Ovary (tissue), 7 donors: ENCODE measurements at regions not wholly inside any gene's neighbourhood (a gene's known extent, or its start where the extent isn't known, plus 50 kb on each side); places are given as distances from the start of the nearest gene placed in this dataset.

Source experiments
- DNase-seq, 5 donors: peaks; one replicate each; pipeline ENCODE4 v3.0.0-alpha.2; 2019 to 2020
- H3K27ac ChIP-seq, 2 donors: fragments of 200-600 bp; one replicate each; pipeline versions ENCODE4 v1.5.1 to v1.8.0; 2019 to 2022
- H3K27me3 ChIP-seq: fragments of 200-600 bp; one replicate; pipeline ENCODE4 v1.8.0; 2022
- H3K36me3 ChIP-seq: fragments of 200-600 bp; sonication (generic); one replicate; pipeline ENCODE4 v1.5.1; 2019
- H3K4me1 ChIP-seq: one replicate; pipeline ENCODE4 v1.8.1; 2013; ENCODE audit warnings: mild to moderate bottlenecking, moderate library complexity; ENCODE audit not compliant: insufficient read depth
- H3K4me3 ChIP-seq: fragments of 200-600 bp; sonication (generic); one replicate; pipeline ENCODE4 v1.5.1; 2017
- H3K9me3 ChIP-seq, 2 donors: fragments of 200-600 bp in 1 of 2; sonication (generic) in 1 of 2; one replicate each; pipeline versions ENCODE4 v1.5.1 to v1.8.1; 2013 to 2019; ENCODE audit warnings: mild to moderate bottlenecking in 1 of 2, moderate library complexity in 1 of 2
- EP300 ChIP-seq: sonication (generic); formaldehyde crosslinking; IDR thresholded peaks from one replicate; pipeline ENCODE4 v1.6.1; 2017; ENCODE audit warnings: antibody characterized with exemption
- POLR2A ChIP-seq: fragments of 450-650 bp; IDR thresholded peaks from one replicate; pipeline ENCODE4 v1.6.1; 2017; ENCODE audit warnings: antibody characterized with exemption, mild to moderate bottlenecking, moderate library complexity
- WGBS, 3 donors: extraction: QIAGEN DNeasy Blood & Tissue Kit in 1 of 3; methylation state at CpG; one replicate each; pipeline versions ENCODE4 v1.1.5 to v1.1.7; 2013 to 2017; 5-methylcytosine and 5-hydroxymethylcytosine counted together
- intact Hi-C, 4 donors: fragments of 100-400 bp; cut with DNase I; formaldehyde crosslinking; loops; one replicate each; pipeline versions ENCODE4 v1.11.0 to v1.15.1; 2022 to 2023
- TF ChIP-seq, protein P1 (sequence below), 3 donors: fragments of 450-650 bp in 2 of 3; fragments of 200-600 bp in 1 of 3; IDR thresholded peaks; one replicate each; pipeline versions ENCODE4 v1.5.1 to v1.8.0; 2016 to 2022; ENCODE audit warnings: antibody characterized with exemption in 3 of 3, mild to moderate bottlenecking in 1 of 3
- donor health status: DM: no; HTN: no; CAD: no; lungs with moderate emphysema.
- donor health status: DM: no; HTN: no; CAD: no.
- donor health status: Bipolar disorder and iron deficiency.
- donor health status: DM: no; HTN: no; CAD: no.
- donor health status: DM: yes; HTN: yes; CAD: no.

DNA sequence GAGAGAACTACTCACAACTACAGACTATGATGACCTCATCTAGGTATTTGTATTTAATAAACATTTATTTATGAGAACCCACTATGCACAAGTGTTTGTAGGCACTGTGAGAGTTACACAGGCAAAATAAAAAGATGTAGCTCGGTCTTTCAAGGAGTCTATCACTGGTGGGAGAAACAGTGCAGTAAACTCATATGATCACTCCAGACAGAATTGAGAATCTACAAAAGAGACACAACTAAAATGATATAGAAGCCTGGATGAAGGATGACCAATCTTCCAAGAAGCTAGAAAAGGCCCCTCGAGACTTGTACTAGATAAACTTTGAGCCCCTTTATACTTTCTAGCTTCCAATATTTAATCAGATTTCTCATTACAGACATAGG, 70.2 kb upstream of the ZBTB20 start:
- TF ChIP-seq EP300 (no peak), POLR2A (no peak)
- TF ChIP-seq, protein P1, sequence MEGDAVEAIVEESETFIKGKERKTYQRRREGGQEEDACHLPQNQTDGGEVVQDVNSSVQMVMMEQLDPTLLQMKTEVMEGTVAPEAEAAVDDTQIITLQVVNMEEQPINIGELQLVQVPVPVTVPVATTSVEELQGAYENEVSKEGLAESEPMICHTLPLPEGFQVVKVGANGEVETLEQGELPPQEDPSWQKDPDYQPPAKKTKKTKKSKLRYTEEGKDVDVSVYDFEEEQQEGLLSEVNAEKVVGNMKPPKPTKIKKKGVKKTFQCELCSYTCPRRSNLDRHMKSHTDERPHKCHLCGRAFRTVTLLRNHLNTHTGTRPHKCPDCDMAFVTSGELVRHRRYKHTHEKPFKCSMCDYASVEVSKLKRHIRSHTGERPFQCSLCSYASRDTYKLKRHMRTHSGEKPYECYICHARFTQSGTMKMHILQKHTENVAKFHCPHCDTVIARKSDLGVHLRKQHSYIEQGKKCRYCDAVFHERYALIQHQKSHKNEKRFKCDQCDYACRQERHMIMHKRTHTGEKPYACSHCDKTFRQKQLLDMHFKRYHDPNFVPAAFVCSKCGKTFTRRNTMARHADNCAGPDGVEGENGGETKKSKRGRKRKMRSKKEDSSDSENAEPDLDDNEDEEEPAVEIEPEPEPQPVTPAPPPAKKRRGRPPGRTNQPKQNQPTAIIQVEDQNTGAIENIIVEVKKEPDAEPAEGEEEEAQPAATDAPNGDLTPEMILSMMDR (IDR thresholded peaks at IDR 0.05) = no peak
- no peak overlapping the region for H3K4me3 ChIP-seq
- H3K27me3 ChIP-seq = no peaks in the 10 kb centered on the region
- intact Hi-C loops = loop anchor here in 3 of 4 donors (5.0 to 10.0 kb wide), 4 partner anchors 468 to 568 kb away; no protein-coding TSS in a partner anchor
- 4 to 15% (median 11%) methylated on average over 2 of the region's 2 CpGs for WGBS, 3 donors
- H3K36me3 ChIP-seq = no peaks in the 10 kb centered on the region
- H3K9me3 ChIP-seq = no peaks in the 10 kb centered on the region
- H3K27ac ChIP-seq = no peak overlapping the region
- peaks cover 2% of the 10 kb centered on the region for H3K4me1 ChIP-seq
- no peak for DNase-seq

DNA sequence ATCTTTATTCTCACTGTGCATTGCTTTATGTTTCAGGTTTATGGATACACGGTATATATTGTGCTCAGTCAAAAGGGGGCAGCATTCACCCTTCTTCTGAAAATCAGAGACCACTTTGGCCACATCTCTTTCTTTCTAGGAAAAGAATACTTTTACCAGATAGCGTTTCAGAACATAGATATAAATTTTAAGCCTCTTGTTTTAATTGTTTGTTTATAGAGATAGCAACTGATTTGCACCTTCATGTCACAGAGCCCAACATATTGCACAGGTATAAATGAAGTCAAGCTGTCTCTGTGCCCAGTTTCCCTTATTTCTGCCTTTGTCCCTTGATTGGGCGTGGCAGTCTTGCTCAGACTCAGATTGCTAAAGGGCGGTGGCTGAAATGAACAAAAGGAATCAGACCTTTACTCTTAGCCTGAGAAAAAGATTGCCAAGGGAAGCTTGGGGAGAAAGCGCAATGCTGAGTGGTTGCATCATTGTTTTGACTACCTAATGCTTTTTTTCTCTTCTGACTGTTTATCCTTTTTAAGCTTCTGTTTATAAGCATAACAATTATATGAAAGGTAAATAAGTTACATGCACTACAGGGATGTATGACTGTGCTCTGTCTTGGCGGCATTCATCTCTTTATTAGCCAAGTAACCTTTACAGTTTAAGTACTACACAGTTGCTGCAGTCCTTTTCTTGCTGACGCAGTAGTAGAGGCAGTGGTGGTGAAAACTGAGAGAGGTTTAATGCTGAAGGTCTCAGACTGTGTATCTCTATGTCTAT, 70.8 kb upstream of the ZBTB20 start:
- intact Hi-C loops = loop anchor here in 3 of 4 donors (5.0 to 10.0 kb wide), 4 partner anchors 467 to 567 kb away; no protein-coding TSS in a partner anchor
- H3K27me3 ChIP-seq = no peaks in the 10 kb centered on the region
- TF ChIP-seq EP300 (no peak), POLR2A (no peak)
- TF ChIP-seq, protein P1 (IDR thresholded peaks at IDR 0.05) = peak; percentile 17 to 73 (median 44)
- peaks cover 2% of the 10 kb centered on the region for H3K4me1 ChIP-seq
- H3K27ac ChIP-seq = no peak overlapping the region
- H3K9me3 ChIP-seq = no peaks in the 10 kb centered on the region
- no peak overlapping the region for H3K4me3 ChIP-seq
- WGBS, 3 donors = 10 to 18% (median 15%) methylated on average over 7 of the region's 7 CpGs
- no peaks in the 10 kb centered on the region for H3K36me3 ChIP-seq
- peak in 3 of 5 donors; percentile 11 to 21 (median 21) for DNase-seq

DNA sequence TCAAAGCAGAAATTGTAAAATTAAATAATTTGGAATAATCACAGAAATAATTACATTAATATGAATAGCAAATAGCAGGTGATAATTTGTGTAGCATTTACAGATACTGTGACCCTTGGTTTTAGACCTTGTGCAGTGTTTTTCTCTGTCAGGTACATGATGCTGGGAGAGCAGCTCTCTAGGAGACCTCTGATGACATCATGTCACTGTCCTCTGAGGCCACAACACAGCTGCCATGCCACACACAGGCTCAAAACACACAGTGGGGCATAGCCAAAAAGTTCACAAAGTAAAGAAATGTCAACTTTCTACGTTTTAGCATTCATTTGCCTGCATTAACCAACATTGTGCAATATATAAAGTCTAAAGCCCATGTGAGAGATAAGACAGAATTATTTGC, 71.8 kb upstream of the ZBTB20 start:
- intact Hi-C loops = loop anchor here in 3 of 4 donors (5.0 to 10.0 kb wide), 4 partner anchors 466 to 566 kb away; no protein-coding TSS in a partner anchor

DNA sequence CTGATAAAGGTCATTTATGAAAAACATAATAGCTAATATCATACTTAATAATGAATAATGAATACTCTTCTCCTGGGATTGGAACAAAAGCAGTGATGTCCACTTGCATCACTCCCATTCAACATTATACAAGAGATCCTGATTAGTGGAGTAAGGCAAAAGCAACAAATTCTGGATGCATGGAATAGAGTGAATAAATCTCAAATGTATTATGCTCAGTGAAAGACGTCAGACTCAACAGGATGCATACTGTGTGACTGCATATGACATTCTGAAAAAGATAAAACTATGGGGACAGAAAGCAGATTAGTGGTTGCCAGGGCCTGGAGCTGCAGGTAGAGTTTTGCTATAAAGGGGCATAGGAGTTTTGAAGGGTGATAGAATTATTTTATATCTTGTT, 77.6 kb upstream of the ZBTB20 start:
- Histone ChIP-seq H3K27ac (no peak overlapping the region), H3K4me3 (no peak overlapping the region), H3K4me1 (no peaks in the 10 kb centered on the region), H3K27me3 (no peaks in the 10 kb centered on the region), H3K9me3 (no peaks in the 10 kb centered on the region), H3K36me3 (no peaks in the 10 kb centered on the region)
- TF ChIP-seq POLR2A (no peak), EP300 (no peak)
- TF ChIP-seq, protein P1 (IDR thresholded peaks at IDR 0.05) = no peak
- 81 to 86% (median 82%) methylated on average over 1 of the region's 1 CpG for WGBS, 3 donors
- intact Hi-C loops = no loop called here
- no peak for DNase-seq

More for the DNA sequence above, 71.8 kb upstream of the ZBTB20 start:
- H3K9me3 ChIP-seq = no peaks in the 10 kb centered on the region
- no peak for DNase-seq
- H3K27me3 ChIP-seq = no peaks in the 10 kb centered on the region
- H3K4me3 ChIP-seq = no peak overlapping the region
- 34 to 73% (median 46%) methylated on average over 1 of the region's 1 CpG for WGBS, 3 donors
- no peak for TF ChIP-seq EP300
- TF ChIP-seq POLR2A = no peak
- TF ChIP-seq, protein P1 (IDR thresholded peaks at IDR 0.05) = no peak
- peaks cover 2% of the 10 kb centered on the region for H3K4me1 ChIP-seq
- H3K27ac ChIP-seq = no peak overlapping the region
- H3K36me3 ChIP-seq = no peaks in the 10 kb centered on the region
